Heart left ventricle (tissue), 13 donors: ENCODE measurements at regions not wholly inside any gene's neighbourhood (a gene's known extent, or its start where the extent isn't known, plus 50 kb on each side); places are given as distances from the start of the nearest gene placed in this dataset.

Experiments used
- CTCF ChIP-seq, 12 donors: fragments of 200-600 bp; sonication (generic) in 4 of 12; IDR thresholded peaks; one replicate each; pipeline versions ENCODE4 v1.5.0 to v1.8.0; 2018 to 2022; ENCODE audit warnings: antibody characterized with exemption in 12 of 12, mild to moderate bottlenecking in 5 of 12
- POLR2A ChIP-seq, 2 donors: fragments of 450-650 bp; IDR thresholded peaks; one replicate each; pipeline ENCODE4 v1.6.1; 2017; ENCODE audit warnings: antibody characterized with exemption in 2 of 2, mild to moderate bottlenecking in 2 of 2, moderate library complexity in 2 of 2
- donor health status: ischemic (EF 13 %, LVEDD 7.1; RV severe dilation, severe dysfunction).
- donor health status: DM: no; HTN: yes; CAD: no.
- donor health status: DM: no; HTN: no; CAD: no.
- donor health status: ischemic (EF 25% LVEDD 6.9; RV normal size, moderate dysfunction).
- donor health status: ischemic (EF 25% LVEDD 5.7; RV mildly dilated, moderate dysfunction).
- donor health status: ischemic (EF 35%, LVEDD 5.7; RV mildly dilated, moderate dysfunction).
- donor health status: nonischemic (EF 11% LVEDD 7.7; RV severe dilation, severe dysfunction).
- donor health status: DM: yes; HTN: yes; CAD: no.
- donor health status: PGD.
- donor health status: ischemic (EF 29% LVEDD 5.4; RV normal size, mild dysfunction).
- donor health status: nonischemic (EF 23%, LVEDD 6.1; RV moderate dilation, normal function).

DNA sequence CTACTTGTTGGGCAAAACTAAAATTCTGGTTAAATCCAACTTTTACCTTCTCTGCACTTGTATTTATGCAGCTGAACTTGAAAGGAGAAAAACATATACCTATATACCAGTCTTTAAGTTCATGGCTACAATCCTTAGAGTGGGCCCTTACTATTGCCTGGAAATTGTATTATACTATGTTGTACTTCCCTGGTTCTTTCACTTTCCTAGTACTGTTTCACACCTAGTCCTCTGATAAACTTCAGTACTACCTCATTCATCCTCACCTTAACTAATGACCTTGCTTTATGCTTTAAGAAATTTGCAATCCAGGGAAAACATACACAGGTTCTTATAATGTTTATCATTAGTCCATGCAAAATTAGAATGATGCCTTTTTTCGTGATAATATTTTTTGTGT lies 103.8 kb downstream of the HAUS1 start:
- TF ChIP-seq CTCF (IDR thresholded peaks at IDR 0.05) = no peak
- TF ChIP-seq POLR2A (IDR thresholded peaks at IDR 0.05) = no peak
